ENCODE measurements at regions not wholly inside any gene's neighbourhood (a gene's known extent, or its start where the extent isn't known, plus 50 kb on each side); places are given as distances from the start of the nearest gene placed in this dataset.

DNA sequence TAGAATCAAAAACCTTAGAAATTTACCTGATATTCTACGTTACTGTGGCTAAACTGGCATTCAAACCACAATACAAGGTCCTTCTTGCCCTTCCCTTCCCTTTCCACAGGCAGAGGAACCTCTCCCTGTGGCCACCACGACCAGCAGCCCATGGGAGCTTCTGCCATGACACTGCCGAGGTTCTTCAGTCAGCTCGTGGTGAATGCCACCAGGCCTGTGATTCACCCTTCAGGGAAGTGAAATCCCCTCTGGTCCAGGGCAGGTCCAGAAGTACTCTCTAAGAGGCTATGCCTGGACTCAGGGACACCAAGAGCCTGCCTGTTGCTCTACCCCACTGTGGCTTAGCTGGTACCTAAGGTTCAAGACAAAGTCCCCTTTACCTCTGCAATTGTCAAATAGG lies 123.0 kb downstream of the HTR1B start:
- Mint-ChIP-seq H3K4me1 (peaks cover 5% of the 10 kb centered on the region), H3K9me3 (peaks cover 4% of the 10 kb centered on the region), H3K36me3 (ENCODE audit: low read depth) (no peaks in the 10 kb centered on the region), H3K27ac (ENCODE audit: unreplicated experiment) (no peak overlapping the region), H3K27me3 (ENCODE audit: low read depth) (no peaks in the 10 kb centered on the region), H3K4me3 (no peak overlapping the region)
- no peak for DNase-seq (ENCODE audit: low read depth, low spot score)
- TF ChIP-seq, protein P1, sequence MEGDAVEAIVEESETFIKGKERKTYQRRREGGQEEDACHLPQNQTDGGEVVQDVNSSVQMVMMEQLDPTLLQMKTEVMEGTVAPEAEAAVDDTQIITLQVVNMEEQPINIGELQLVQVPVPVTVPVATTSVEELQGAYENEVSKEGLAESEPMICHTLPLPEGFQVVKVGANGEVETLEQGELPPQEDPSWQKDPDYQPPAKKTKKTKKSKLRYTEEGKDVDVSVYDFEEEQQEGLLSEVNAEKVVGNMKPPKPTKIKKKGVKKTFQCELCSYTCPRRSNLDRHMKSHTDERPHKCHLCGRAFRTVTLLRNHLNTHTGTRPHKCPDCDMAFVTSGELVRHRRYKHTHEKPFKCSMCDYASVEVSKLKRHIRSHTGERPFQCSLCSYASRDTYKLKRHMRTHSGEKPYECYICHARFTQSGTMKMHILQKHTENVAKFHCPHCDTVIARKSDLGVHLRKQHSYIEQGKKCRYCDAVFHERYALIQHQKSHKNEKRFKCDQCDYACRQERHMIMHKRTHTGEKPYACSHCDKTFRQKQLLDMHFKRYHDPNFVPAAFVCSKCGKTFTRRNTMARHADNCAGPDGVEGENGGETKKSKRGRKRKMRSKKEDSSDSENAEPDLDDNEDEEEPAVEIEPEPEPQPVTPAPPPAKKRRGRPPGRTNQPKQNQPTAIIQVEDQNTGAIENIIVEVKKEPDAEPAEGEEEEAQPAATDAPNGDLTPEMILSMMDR (conservative IDR thresholded peaks at IDR 0.05): no peak

DNA sequence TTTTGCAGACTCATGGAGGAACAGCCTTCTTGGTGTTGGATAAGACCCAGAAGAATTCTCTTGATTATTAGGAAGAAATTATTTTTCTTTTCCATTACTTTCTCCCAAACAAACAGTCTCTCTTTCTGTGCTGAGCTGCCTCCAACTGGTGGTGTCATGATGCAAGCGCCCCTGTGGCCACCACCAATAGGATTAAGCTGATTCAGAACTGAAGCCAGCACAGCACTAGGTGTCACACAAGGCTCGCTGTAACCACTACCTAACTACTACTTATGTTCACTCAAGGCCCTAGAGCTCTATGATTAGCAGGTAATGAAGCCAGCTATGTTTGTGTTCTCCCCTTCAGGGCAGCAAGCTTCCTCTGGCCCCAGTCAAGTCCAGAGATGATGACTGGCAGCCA lies 123.4 kb downstream of the HTR1B start:
- Mint-ChIP-seq H3K4me3 (no peak overlapping the region), H3K9me3 (peaks cover 4% of the 10 kb centered on the region), H3K4me1 (peaks cover 5% of the 10 kb centered on the region), H3K36me3 (ENCODE audit: low read depth) (no peaks in the 10 kb centered on the region), H3K27me3 (ENCODE audit: low read depth) (no peaks in the 10 kb centered on the region), H3K27ac (ENCODE audit: unreplicated experiment) (no peak overlapping the region)
- DNase-seq (ENCODE audit: low read depth, low spot score): no peak
- TF ChIP-seq, protein P1 (conservative IDR thresholded peaks at IDR 0.05): no peak

DNA sequence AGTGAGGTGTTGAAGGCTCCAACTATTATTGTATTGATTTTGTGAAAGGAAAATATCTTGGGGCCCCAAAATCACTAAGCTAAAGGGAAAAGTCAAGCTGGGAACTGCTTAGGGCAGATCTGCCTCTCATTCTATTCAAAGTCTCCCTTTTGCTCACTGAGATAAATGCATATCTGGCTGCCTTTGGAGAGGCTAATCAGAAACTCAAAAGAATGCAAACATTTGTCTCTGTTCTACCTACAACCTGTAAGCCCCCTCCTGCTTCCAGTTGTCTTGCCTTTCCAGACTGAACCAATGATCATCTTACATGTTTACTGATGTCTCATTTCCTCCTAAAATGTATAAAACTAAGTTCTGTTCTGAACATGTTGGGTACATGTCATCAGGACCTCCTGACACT lies 125.9 kb downstream of the HTR1B start:
- peaks cover 5% of the 10 kb centered on the region for H3K4me1 Mint-ChIP-seq
- no peak overlapping the region for H3K27ac Mint-ChIP-seq (ENCODE audit: unreplicated experiment)
- H3K9me3 Mint-ChIP-seq: peaks cover 5% of the 10 kb centered on the region
- DNase-seq (ENCODE audit: low read depth, low spot score): no peak
- TF ChIP-seq, protein P1 (conservative IDR thresholded peaks at IDR 0.05): no peak
- no peaks in the 10 kb centered on the region for H3K27me3 Mint-ChIP-seq (ENCODE audit: low read depth)
- no peak overlapping the region for H3K4me3 Mint-ChIP-seq
- H3K36me3 Mint-ChIP-seq (ENCODE audit: low read depth): no peaks in the 10 kb centered on the region

DNA sequence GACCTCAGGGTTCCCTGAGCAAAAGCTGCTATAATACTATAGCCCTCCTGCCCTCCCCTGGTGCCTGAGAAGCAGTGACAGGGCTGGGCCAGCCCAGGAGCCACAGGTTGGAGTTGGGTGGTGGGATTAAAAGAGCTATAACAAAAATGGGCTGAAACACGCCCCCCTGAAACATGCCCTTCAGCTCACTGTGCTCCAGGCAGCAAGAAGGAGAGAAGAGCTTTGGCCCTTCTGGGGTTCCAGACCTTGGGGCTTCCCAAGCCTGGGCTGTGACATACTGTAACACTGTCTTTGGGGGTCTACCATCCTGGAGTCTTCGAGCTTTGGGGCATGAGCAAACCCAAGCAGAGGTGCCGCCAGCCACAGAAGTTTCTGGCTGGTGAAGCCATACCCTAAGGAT lies 129.2 kb downstream of the HTR1B start:
- TF ChIP-seq, protein P1 (conservative IDR thresholded peaks at IDR 0.05): no peak
- no peaks in the 10 kb centered on the region for H3K27me3 Mint-ChIP-seq (ENCODE audit: low read depth)
- DNase-seq (ENCODE audit: low read depth, low spot score): no peak
- peaks cover 4% of the 10 kb centered on the region for H3K4me1 Mint-ChIP-seq
- no peaks in the 10 kb centered on the region for H3K36me3 Mint-ChIP-seq (ENCODE audit: low read depth)
- H3K9me3 Mint-ChIP-seq: peaks cover 5% of the 10 kb centered on the region
- H3K4me3 Mint-ChIP-seq: no peak overlapping the region
- no peak overlapping the region for H3K27ac Mint-ChIP-seq (ENCODE audit: unreplicated experiment)

DNA sequence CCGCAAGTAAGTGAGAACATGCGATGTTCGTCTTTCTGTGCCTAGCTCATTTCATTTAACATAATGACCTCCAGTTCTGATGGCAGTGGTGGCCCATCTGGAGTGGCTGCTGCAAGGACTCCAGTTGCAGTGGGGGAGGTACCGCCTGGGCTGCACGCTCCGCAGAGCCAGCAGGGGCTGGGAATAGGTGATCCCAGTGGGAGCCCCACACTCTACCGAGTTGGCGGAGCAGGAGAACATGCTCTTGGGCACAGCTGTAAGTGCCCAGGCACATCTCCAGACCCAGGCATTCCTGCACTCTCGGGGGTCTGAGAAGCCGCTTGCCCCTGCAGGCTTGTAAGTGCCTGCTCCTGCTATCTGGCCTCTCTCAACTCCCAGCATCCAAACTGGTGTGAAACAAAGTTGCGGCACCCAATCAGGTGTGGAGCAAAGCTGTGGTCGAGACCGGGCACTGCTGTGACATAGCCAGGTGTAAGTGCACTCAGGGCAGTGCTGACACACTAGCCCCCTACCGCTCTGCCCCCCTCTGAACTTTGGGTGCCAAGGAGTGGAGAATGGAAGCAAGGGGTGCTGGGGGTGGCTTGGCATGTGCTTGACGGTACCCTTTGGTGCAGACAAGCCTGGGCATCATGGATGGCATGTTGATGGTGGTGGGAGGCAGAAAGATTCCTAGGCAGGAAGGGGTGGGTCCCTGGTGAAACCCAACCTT lies 130.2 kb downstream of the HTR1B start:
- DNase-seq (ENCODE audit: low read depth, low spot score): no peak
- Mint-ChIP-seq H3K27me3 (ENCODE audit: low read depth) (no peaks in the 10 kb centered on the region), H3K9me3 (peaks cover 5% of the 10 kb centered on the region), H3K4me3 (no peak overlapping the region), H3K27ac (ENCODE audit: unreplicated experiment) (no peak overlapping the region), H3K4me1 (peaks cover 4% of the 10 kb centered on the region), H3K36me3 (ENCODE audit: low read depth) (no peaks in the 10 kb centered on the region)
- TF ChIP-seq, protein P1 (conservative IDR thresholded peaks at IDR 0.05): no peak

Measured in neural crest cell (in vitro differentiated cells).